ENCODE measurements at regions not wholly inside any gene's neighbourhood (a gene's known extent, or its start where the extent isn't known, plus 50 kb on each side); places are given as distances from the start of the nearest gene placed in this dataset.
"Not testable (repeated sequence)": the region's sequence is repeated elsewhere in the genome, so short reads cannot be mapped to it uniquely, and the experiment has no call there.

DNA sequence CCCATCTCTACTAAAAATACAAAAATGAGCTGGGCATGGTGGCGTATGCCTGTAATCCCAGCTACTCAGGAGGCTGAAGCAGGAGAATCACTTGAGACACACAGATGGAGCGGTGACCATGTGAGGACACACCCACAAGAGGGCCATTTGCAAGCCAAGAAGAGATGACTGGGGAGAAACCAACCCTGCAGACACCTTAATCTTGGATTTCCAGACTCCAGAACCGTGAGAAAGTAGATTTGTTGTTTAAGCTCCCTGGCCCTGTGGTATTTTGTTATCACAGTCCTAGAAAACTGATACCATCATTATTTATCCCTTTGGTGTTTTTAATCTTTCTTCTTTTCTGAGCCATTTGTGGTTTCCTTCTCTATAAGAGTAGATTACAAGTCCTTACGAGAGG is 88.6 kb upstream of the ID2 start:
- DNase-seq (ENCODE audit: low spot score): no peak

- DNase-seq (ENCODE audit: low spot score): no peak
Observed at GRCh38 chr2:8594731-8595427, 87.0 kb upstream of the ID2 start.

GRCh38 chr2:8595428-8595805 is 86.4 kb upstream of the ID2 start:
- DNase-seq (ENCODE audit: low spot score): no peak

GRCh38 chr2:8595811-8596600 is 85.8 kb upstream of the ID2 start:
- DNase-seq (ENCODE audit: low spot score): no peak

GRCh38 chr2:8597094-8597493 is 84.8 kb upstream of the ID2 start:
- DNase-seq (ENCODE audit: low spot score): no peak

GRCh38 chr2:8597559-8598225 is 84.2 kb upstream of the ID2 start:
- DNase-seq (ENCODE audit: low spot score): peak; percentile 10

- no peak for DNase-seq (ENCODE audit: low spot score)
Observed at GRCh38 chr2:8598295-8599165, 83.3 kb upstream of the ID2 start.

DNA sequence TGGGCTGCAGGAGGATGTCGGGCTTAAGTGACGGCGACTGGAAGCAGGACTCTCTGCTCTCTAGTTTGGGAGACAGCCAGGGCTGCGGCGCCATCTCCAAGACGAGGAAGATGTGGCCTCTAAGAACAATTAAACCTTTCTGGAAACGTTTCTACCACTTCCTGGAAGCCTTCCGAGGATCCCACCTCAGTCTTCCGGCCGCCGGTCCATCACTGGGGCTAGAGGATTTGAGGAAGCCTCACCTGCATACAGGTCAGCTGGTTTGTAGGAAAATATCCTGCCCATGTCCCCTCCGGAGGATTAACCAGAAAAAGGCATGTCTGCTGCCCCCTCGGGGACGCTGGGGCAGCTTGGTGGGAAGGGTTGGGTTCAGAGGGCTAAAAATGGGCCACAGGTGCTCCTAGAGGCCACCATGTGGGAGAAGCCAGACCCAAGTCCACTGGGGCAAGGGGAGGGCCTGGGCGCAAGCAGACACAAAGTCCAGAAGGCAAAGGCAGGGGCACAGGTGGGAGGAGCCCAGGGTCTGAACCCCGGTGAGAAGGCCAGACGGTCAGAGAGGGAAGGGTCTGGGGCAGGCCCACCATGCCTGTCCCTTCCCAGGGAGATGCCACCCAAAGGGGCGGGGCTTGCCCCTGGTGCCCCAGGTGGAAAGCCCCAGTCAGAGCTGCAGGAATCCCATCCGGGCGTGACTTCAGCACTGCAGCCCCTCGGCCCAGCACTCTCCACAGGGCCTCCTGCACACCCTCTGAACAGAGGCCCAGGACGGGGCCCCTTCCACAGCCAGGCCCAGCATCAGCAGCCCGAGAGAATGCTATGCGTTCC is 82.2 kb upstream of the ID2 start:
- DNase-seq (ENCODE audit: low spot score): no peak

GRCh38 chr2:8600456-8600855 is 81.4 kb upstream of the ID2 start:
- no peak for DNase-seq (ENCODE audit: low spot score)

DNA sequence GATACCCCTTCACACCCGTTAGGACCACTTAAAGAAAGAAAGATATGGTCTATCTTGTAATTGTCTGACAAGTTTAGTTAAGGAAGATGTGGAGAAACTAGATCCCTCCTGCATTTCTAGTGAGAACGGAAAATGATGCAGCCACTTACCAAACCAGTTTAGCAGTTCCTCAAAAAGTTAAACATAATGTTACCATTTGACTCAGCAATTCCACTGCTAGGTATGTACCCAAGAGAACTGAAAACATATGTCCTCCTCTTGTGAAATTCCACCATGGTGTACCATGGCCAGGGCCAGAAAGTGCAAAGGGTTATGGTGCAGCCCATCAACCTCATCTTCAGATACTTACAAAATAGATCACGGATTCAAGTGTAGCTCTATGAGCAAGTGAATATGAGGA is 79.0 kb upstream of the ID2 start:
- no peak for DNase-seq (ENCODE audit: low spot score)

GRCh38 chr2:8603356-8603755 is 78.5 kb upstream of the ID2 start:
- not testable (repeated sequence) for DNase-seq (ENCODE audit: low spot score)

- DNase-seq (ENCODE audit: low spot score): no peak
Observed at GRCh38 chr2:8604262-8604661, 77.6 kb upstream of the ID2 start.

DNA sequence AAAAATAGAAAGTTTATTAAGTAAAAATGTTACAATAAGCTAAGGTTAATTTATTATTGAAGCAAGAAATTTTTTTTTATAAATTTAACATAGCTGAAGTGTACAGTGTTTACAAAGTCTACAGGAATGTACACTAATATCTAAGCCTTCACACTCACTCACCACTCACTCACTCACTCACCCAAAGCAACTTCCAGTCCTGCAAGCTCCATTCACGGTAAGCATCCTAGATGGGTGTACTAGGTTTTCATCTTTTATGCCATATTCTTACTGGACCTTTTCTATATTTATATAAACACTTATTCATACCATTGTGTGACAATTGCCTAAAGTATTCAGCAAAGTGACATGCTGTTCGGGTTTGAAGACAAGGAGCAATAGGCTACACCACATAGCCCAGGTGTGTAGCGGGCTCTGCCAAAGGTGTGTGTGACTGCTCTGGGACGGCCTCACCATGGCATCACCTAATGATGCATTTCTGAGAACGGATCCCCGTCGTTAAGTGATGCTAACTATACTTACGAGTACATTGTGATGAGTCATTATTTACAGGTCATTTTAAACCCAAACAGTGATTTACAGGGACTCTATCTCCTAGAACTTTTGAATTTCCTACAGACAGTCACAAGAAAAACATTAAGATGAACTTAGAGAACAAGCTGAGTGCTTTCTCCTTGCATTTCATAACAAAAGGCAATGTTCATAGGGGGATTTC is 76.3 kb upstream of the ID2 start:
- DNase-seq (ENCODE audit: low spot score): no peak

DNA sequence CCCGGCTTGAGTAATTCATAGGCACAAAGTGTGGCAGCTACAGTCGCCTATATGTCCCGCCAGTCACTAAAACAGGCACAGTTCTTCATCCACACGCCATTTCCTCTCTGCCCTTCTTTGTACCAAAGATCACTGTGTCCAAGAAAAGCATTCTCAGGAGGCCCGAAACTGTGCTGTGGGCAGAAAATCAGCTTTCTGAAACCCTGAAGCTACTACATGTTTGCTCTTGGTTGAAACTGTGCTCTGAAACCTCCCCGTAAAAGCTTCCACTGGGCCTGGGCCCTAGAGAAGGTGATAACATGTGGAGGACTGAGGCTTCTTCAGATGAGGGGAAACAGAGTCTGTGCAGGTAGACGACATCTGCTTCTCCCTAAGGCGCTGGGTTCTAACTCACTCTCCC is 75.6 kb upstream of the ID2 start:
- no peak for DNase-seq (ENCODE audit: low spot score)

DNA sequence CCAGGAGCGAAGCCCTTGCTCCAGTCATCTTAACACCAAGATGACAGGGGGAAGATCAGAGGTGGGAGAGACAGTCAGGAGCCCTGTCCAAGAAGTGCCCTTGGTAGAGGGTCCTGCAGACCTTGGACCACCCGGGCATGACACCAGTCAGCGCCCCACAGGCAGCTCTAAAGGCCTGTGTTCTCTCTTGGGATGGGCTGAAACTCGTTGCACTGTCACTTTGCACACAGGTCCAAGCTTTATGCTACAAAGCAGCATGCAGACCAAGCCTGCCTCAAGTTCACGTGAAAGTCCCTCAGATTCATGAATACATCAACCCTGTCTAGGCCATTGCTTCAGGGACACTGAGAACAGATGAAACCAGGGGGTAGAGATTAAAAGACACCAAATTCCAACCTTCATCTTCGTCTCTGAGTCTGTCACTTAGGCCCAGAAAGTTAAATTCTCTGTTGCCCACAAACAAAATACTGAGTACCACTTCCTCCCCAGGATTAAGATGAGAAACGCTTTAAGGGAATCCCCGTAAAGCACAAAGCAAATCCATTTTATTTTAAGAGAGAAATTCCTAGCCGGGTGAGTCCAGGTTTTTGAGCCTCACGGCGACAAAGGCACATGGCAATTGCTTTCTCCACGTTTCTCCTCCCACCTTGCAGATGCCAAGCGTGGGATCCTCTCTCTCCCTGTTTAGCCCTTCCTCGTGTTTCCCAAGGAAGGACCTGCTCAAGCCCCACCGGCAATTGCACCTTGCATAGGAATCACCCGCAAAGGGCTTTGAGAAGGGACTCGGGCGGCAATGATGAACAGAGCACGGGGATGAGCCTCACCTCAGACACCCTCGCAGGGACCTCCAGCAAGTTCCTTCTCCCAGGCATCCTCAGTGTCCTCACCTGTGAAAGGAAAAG is 75.0 kb upstream of the ID2 start:
- no peak for DNase-seq (ENCODE audit: low spot score)

DNA sequence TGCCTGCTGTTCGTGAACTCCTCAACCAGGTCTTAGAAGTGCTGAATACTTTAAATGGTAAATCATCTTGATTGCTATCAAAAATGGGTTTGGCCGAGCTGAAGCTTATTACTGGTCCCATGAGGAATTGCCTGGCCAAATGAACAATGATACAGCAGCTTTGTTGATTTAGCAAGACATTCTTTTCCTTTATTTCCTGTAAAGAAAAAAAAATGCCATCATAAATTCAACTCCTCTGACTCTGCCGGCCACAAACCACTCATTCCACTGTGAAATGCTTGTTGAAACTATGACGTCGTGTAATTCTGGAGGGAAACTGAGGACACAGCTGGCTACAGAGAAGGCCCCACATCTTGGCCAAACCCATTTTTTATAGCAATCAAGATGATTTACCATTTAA is 74.2 kb upstream of the ID2 start:
- DNase-seq (ENCODE audit: low spot score): no peak

DNA sequence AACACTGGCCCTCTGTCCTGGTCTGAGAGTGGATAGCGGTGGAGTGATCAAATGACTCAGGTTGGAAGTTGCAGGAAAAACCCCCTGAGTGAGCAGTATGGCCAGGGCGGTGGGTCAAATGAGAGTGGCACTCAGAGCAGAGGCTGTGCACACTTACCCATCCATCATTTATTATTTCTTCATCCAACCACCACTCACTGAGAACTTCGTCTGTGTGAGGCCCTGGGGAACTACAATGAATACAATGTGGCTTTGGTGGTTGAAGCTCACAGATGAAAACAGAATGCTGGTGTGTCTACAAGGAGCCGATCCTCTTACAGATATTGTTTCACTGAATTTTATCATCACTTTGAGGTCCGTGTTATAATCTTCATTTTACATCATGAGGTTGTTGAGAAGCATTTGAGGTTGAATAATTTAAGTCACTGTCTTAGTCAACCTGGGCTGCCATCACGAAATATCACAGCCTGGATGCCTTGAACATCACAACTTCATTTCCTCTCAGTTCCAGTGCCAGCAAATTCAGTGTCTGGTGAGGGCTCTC is 73.4 kb upstream of the ID2 start:
- no peak for DNase-seq (ENCODE audit: low spot score)

DNA sequence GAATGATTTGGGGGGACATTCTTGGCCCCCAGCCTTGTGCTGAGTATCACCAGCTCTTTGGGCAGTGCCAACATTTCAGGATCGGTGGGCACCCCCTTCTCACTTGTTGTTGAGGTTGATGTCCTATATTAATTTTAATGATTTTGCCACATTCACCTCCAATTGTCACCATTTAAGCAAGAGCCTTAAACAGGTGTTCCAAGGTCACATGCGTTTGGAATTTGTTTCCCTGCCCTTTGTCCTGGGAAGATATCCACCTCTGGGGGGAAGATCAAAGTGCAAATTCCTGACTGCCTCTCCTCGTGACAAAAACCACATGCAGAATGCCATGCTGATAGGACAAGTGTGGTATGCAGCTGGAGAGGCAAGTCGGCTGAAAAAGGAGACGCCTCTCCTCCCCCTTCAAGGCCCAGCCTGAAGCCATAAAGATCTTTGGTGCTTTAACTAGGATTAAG is 72.5 kb upstream of the ID2 start:
- DNase-seq (ENCODE audit: low spot score): no peak

GRCh38 chr2:8610775-8611174 is 71.1 kb upstream of the ID2 start:
- DNase-seq (ENCODE audit: low spot score): not testable (repeated sequence)

Data from SK-N-DZ (cell line).